ENCODE measurements at regions not wholly inside any gene's neighbourhood (a gene's known extent, or its start where the extent isn't known, plus 50 kb on each side); places are given as distances from the start of the nearest gene placed in this dataset.

DNA sequence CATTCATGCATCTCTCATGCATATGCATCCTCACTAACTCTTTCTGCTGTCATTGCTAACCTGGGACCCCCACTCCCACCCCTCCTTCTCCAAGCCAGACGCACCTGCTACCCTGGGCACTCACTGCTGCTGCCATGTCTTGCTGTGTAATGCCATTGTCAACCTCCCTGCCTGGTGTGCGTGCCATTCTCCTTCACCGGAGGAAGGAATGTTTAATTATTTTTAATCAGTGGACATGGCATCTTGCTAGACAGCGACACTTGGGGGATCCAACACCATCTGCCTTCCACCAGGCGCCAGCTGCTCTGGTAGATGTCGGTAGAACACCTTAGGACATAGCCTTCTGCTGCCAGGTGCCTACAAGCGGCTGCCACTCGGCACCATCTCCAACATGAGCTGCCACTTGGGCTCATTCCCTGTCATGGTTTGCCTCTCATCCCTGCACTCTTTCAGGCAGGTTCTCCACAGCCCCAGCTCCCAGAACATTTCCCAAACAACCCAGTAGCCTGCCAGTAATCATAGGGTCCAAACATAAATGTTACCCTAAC lies 306.9 kb downstream of the TTLL7 start:
- peaks cover 71% of the 10 kb centered on the region for H3K4me1 Mint-ChIP-seq
- peak overlapping the region; percentile 98 for H3K27ac Mint-ChIP-seq
- peak overlapping the region; percentile 58 for H3K4me3 Mint-ChIP-seq
- H3K27me3 Mint-ChIP-seq (ENCODE audit: low read depth): peaks cover 4% of the 10 kb centered on the region; the same call in 1 of the 2 replicates
- CTCF ChIA-PET: interaction anchor here (1.4 kb wide), 1 partner anchor 12 kb away, joined by 4 read pairs; no protein-coding TSS in a partner anchor
- ATAC-seq (peak; percentile 1; the same call in 1 of the 2 replicates), DNase-seq (ENCODE audit: low spot score) (no peak)
- H3K36me3 Mint-ChIP-seq: peaks cover 29% of the 10 kb centered on the region
- POLR2A ChIA-PET: no interaction called here
- TF ChIP-seq, protein P1, sequence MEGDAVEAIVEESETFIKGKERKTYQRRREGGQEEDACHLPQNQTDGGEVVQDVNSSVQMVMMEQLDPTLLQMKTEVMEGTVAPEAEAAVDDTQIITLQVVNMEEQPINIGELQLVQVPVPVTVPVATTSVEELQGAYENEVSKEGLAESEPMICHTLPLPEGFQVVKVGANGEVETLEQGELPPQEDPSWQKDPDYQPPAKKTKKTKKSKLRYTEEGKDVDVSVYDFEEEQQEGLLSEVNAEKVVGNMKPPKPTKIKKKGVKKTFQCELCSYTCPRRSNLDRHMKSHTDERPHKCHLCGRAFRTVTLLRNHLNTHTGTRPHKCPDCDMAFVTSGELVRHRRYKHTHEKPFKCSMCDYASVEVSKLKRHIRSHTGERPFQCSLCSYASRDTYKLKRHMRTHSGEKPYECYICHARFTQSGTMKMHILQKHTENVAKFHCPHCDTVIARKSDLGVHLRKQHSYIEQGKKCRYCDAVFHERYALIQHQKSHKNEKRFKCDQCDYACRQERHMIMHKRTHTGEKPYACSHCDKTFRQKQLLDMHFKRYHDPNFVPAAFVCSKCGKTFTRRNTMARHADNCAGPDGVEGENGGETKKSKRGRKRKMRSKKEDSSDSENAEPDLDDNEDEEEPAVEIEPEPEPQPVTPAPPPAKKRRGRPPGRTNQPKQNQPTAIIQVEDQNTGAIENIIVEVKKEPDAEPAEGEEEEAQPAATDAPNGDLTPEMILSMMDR (IDR thresholded peaks at IDR 0.05): no peak
- TF ChIP-seq TCF7 (CRISPR knock-in tag; IDR thresholded peaks at IDR 0.05; ENCODE audit: low read depth): no peak
- TF ChIP-seq, protein P2, sequence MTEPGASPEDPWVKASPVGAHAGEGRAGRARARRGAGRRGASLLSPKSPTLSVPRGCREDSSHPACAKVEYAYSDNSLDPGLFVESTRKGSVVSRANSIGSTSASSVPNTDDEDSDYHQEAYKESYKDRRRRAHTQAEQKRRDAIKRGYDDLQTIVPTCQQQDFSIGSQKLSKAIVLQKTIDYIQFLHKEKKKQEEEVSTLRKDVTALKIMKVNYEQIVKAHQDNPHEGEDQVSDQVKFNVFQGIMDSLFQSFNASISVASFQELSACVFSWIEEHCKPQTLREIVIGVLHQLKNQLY (CRISPR knock-in tag; IDR thresholded peaks at IDR 0.05): no peak
- no peak for TF ChIP-seq NFE2L1 (CRISPR knock-in tag; IDR thresholded peaks at IDR 0.05)
- TF ChIP-seq, protein P3, sequence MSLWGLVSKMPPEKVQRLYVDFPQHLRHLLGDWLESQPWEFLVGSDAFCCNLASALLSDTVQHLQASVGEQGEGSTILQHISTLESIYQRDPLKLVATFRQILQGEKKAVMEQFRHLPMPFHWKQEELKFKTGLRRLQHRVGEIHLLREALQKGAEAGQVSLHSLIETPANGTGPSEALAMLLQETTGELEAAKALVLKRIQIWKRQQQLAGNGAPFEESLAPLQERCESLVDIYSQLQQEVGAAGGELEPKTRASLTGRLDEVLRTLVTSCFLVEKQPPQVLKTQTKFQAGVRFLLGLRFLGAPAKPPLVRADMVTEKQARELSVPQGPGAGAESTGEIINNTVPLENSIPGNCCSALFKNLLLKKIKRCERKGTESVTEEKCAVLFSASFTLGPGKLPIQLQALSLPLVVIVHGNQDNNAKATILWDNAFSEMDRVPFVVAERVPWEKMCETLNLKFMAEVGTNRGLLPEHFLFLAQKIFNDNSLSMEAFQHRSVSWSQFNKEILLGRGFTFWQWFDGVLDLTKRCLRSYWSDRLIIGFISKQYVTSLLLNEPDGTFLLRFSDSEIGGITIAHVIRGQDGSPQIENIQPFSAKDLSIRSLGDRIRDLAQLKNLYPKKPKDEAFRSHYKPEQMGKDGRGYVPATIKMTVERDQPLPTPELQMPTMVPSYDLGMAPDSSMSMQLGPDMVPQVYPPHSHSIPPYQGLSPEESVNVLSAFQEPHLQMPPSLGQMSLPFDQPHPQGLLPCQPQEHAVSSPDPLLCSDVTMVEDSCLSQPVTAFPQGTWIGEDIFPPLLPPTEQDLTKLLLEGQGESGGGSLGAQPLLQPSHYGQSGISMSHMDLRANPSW (CRISPR knock-in tag; conservative IDR thresholded peaks at IDR 0.05; ENCODE audit: low read depth): no peak
- TF ChIP-seq, protein P4, sequence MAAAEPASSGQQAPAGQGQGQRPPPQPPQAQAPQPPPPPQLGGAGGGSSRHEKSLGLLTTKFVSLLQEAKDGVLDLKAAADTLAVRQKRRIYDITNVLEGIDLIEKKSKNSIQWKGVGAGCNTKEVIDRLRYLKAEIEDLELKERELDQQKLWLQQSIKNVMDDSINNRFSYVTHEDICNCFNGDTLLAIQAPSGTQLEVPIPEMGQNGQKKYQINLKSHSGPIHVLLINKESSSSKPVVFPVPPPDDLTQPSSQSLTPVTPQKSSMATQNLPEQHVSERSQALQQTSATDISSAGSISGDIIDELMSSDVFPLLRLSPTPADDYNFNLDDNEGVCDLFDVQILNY (CRISPR knock-in tag; IDR thresholded peaks at IDR 0.05): no peak
- no peak for TF ChIP-seq ESRRA (CRISPR knock-in tag; IDR thresholded peaks at IDR 0.05; ENCODE audit: borderline replicate concordance)
- TF ChIP-seq, protein P5, sequence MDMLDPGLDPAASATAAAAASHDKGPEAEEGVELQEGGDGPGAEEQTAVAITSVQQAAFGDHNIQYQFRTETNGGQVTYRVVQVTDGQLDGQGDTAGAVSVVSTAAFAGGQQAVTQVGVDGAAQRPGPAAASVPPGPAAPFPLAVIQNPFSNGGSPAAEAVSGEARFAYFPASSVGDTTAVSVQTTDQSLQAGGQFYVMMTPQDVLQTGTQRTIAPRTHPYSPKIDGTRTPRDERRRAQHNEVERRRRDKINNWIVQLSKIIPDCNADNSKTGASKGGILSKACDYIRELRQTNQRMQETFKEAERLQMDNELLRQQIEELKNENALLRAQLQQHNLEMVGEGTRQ (CRISPR knock-in tag; IDR thresholded peaks at IDR 0.05): no peak
- TF ChIP-seq KAT7 (CRISPR knock-in tag; IDR thresholded peaks at IDR 0.05; ENCODE audit: borderline replicate concordance): no peak
- TF ChIP-seq, protein P6, sequence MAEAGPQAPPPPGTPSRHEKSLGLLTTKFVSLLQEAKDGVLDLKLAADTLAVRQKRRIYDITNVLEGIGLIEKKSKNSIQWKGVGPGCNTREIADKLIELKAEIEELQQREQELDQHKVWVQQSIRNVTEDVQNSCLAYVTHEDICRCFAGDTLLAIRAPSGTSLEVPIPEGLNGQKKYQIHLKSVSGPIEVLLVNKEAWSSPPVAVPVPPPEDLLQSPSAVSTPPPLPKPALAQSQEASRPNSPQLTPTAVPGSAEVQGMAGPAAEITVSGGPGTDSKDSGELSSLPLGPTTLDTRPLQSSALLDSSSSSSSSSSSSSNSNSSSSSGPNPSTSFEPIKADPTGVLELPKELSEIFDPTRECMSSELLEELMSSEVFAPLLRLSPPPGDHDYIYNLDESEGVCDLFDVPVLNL (CRISPR knock-in tag; IDR thresholded peaks at IDR 0.05; ENCODE audit: borderline replicate concordance, low read depth): no peak
- TF ChIP-seq, protein P7, sequence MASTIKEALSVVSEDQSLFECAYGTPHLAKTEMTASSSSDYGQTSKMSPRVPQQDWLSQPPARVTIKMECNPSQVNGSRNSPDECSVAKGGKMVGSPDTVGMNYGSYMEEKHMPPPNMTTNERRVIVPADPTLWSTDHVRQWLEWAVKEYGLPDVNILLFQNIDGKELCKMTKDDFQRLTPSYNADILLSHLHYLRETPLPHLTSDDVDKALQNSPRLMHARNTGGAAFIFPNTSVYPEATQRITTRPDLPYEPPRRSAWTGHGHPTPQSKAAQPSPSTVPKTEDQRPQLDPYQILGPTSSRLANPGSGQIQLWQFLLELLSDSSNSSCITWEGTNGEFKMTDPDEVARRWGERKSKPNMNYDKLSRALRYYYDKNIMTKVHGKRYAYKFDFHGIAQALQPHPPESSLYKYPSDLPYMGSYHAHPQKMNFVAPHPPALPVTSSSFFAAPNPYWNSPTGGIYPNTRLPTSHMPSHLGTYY (CRISPR knock-in tag; IDR thresholded peaks at IDR 0.05): no peak
- no peak for TF ChIP-seq NR2C2 (CRISPR knock-in tag; IDR thresholded peaks at IDR 0.05)
- TF ChIP-seq ZNF671 (CRISPR knock-in tag; IDR thresholded peaks at IDR 0.05): no peak
- TF ChIP-seq, protein P8, sequence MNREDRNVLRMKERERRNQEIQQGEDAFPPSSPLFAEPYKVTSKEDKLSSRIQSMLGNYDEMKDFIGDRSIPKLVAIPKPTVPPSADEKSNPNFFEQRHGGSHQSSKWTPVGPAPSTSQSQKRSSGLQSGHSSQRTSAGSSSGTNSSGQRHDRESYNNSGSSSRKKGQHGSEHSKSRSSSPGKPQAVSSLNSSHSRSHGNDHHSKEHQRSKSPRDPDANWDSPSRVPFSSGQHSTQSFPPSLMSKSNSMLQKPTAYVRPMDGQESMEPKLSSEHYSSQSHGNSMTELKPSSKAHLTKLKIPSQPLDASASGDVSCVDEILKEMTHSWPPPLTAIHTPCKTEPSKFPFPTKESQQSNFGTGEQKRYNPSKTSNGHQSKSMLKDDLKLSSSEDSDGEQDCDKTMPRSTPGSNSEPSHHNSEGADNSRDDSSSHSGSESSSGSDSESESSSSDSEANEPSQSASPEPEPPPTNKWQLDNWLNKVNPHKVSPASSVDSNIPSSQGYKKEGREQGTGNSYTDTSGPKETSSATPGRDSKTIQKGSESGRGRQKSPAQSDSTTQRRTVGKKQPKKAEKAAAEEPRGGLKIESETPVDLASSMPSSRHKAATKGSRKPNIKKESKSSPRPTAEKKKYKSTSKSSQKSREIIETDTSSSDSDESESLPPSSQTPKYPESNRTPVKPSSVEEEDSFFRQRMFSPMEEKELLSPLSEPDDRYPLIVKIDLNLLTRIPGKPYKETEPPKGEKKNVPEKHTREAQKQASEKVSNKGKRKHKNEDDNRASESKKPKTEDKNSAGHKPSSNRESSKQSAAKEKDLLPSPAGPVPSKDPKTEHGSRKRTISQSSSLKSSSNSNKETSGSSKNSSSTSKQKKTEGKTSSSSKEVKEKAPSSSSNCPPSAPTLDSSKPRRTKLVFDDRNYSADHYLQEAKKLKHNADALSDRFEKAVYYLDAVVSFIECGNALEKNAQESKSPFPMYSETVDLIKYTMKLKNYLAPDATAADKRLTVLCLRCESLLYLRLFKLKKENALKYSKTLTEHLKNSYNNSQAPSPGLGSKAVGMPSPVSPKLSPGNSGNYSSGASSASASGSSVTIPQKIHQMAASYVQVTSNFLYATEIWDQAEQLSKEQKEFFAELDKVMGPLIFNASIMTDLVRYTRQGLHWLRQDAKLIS (CRISPR knock-in tag; IDR thresholded peaks at IDR 0.05; ENCODE audit: borderline replicate concordance): no peak
- TF ChIP-seq ZNF317 (CRISPR knock-in tag; IDR thresholded peaks at IDR 0.05; ENCODE audit: borderline replicate concordance, low read depth): no peak
- TF ChIP-seq, protein P9, sequence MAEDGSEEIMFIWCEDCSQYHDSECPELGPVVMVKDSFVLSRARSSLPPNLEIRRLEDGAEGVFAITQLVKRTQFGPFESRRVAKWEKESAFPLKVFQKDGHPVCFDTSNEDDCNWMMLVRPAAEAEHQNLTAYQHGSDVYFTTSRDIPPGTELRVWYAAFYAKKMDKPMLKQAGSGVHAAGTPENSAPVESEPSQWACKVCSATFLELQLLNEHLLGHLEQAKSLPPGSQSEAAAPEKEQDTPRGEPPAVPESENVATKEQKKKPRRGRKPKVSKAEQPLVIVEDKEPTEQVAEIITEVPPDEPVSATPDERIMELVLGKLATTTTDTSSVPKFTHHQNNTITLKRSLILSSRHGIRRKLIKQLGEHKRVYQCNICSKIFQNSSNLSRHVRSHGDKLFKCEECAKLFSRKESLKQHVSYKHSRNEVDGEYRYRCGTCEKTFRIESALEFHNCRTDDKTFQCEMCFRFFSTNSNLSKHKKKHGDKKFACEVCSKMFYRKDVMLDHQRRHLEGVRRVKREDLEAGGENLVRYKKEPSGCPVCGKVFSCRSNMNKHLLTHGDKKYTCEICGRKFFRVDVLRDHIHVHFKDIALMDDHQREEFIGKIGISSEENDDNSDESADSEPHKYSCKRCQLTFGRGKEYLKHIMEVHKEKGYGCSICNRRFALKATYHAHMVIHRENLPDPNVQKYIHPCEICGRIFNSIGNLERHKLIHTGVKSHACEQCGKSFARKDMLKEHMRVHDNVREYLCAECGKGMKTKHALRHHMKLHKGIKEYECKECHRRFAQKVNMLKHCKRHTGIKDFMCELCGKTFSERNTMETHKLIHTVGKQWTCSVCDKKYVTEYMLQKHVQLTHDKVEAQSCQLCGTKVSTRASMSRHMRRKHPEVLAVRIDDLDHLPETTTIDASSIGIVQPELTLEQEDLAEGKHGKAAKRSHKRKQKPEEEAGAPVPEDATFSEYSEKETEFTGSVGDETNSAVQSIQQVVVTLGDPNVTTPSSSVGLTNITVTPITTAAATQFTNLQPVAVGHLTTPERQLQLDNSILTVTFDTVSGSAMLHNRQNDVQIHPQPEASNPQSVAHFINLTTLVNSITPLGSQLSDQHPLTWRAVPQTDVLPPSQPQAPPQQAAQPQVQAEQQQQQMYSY (CRISPR knock-in tag; IDR thresholded peaks at IDR 0.05): no peak
- H3K9me3 Mint-ChIP-seq: peaks cover 33% of the 10 kb centered on the region
